HepG2 (cell line): ENCODE measurements at regions not wholly inside any gene's neighbourhood (a gene's known extent, or its start where the extent isn't known, plus 50 kb on each side); places are given as distances from the start of the nearest gene placed in this dataset.

ENCODE experiments used
- ATAC-seq: fragments of 200-7000 bp; cut with Tn5 transposase; 3 replicates; pipeline ENCODE4 v1.9.1; 2020; ENCODE audit warnings: mild to moderate bottlenecking, moderate library complexity
- BruUV-seq: library from RNA; stranded (reverse); fragments of 400-500 nt; replicated peaks from 2 replicates; lab custom pipeline; 2021; lab: Mats Ljungman, UMichigan
- CTCF ChIA-PET: fragments of 300-600 bp; formaldehyde crosslinking; extraction: SDS; loops from one replicate; lab custom pipeline; 2021; ENCODE audit warnings: low total read pairs, inconsistent platforms, low intra/inter-chr PET ratio; lab: Yijun Ruan, JAX
- POLR2A ChIA-PET: fragments of 350-600 bp; sonication (Branson Sonifier 250); formaldehyde crosslinking; loops from one replicate; lab custom pipeline; 2020; ENCODE audit warnings: antibody characterized with exemption, inconsistent platforms; lab: Yijun Ruan, JAX
- DNase-seq: peaks from one replicate; pipeline ENCODE4 v3.0.0-alpha.2; 2015; ENCODE audit warnings: low spot score
- FAIRE-seq: peaks from 3 replicates; lab custom pipeline; 2011; peaks lifted over from hg19 to GRCh38; lab: Jason Lieb, UNC
- H2AFZ ChIP-seq: one replicate; pipeline ENCODE4 v1.6.1; 2011; ENCODE audit warnings: low read length, inconsistent platforms
- H3K27ac ChIP-seq: fragments of 300-600 bp; 3 replicates; pipeline ENCODE4 v1.8.0; 2011; ENCODE audit warnings: mixed run types, mild to moderate bottlenecking, mixed read lengths, low read length, inconsistent platforms; ENCODE audit not compliant: insufficient read depth; ENCODE audit errors: extremely low read length
- H3K27me3 ChIP-seq, 2 experiments: fragments of 200-600 bp in 1 of 2; 2 replicates in 1 of 2; 3 replicates in 1 of 2; pipeline versions ENCODE4 v1.6.0 to v1.8.0; 2011; ENCODE audit warnings: low read length in 2 of 2, mild to moderate bottlenecking in 2 of 2, moderate library complexity in 2 of 2, inconsistent platforms in 1 of 2; ENCODE audit not compliant: insufficient read depth in 2 of 2, control insufficient read depth in 1 of 2
- H3K36me3 ChIP-seq, 2 experiments: fragments of 200-600 bp in 1 of 2; replicated peaks in 1 of 2; 2 replicates in 1 of 2; 3 replicates in 1 of 2; pipeline versions ENCODE4 v1.5.1 to v1.8.0; 2011; ENCODE audit warnings: low read length in 2 of 2, inconsistent platforms in 1 of 2; ENCODE audit not compliant: insufficient read depth in 2 of 2, control insufficient read depth in 1 of 2
- H3K4me1 ChIP-seq: 2 replicates; pipeline ENCODE4 v1.5.1; 2012; ENCODE audit warnings: low read length, inconsistent platforms; ENCODE audit not compliant: insufficient read depth
- H3K4me2 ChIP-seq: 2 replicates; pipeline ENCODE4 v1.6.0; 2011; ENCODE audit warnings: low read depth, low read length, inconsistent platforms
- H3K4me3 ChIP-seq, 3 experiments: fragments of 200-600 bp in 1 of 3; sonication (generic), shearing (Covaris generic) in 1 of 3; replicated peaks in 1 of 3; 2 replicates each; pipeline ENCODE4 v1.5.1; 2011 to 2016; ENCODE audit warnings: low read length in 3 of 3, inconsistent platforms in 2 of 3, low read depth in 2 of 3, mild to moderate bottlenecking in 2 of 3, control low read depth in 1 of 3, mixed read lengths in 1 of 3; ENCODE audit not compliant: insufficient read depth in 1 of 3
- H3K79me2 ChIP-seq: one replicate; pipeline ENCODE4 v1.6.1; 2011; ENCODE audit warnings: low read length, inconsistent platforms; ENCODE audit not compliant: insufficient read depth
- H3K9ac ChIP-seq: 2 replicates; pipeline ENCODE4 v1.6.0; 2011; ENCODE audit warnings: mild to moderate bottlenecking, low read depth, low read length, inconsistent platforms; ENCODE audit not compliant: insufficient read depth
- H3K9me3 ChIP-seq: 2 replicates; pipeline ENCODE4 v1.5.1; 2012; ENCODE audit warnings: mild to moderate bottlenecking, low read length
- H4K20me1 ChIP-seq: 2 replicates; pipeline ENCODE4 v1.6.0; 2011; ENCODE audit warnings: inconsistent platforms, mild to moderate bottlenecking, low read length, moderate library complexity; ENCODE audit not compliant: insufficient read depth
- ARID3A ChIP-seq: IDR thresholded peaks from 2 replicates; pipeline ENCODE4 v1.6.1; 2012; ENCODE audit warnings: low read depth, low read length, improper control_type of control experiment
- ATF2 ChIP-seq: sonication (generic); formaldehyde crosslinking; IDR thresholded peaks from 2 replicates; pipeline ENCODE4 v1.4.0; 2020; ENCODE audit warnings: missing genetic modification reagents
- CENPT ChIP-seq: sonication (generic); formaldehyde crosslinking; IDR thresholded peaks from 2 replicates; pipeline ENCODE4 v1.8.0; 2022; ENCODE audit warnings: low read depth, mild to moderate bottlenecking, moderate library complexity, missing genetic modification reagents
- HMGXB3 ChIP-seq: sonication (generic); formaldehyde crosslinking; IDR thresholded peaks from 2 replicates; pipeline ENCODE4 v1.4.0; 2020; ENCODE audit warnings: missing genetic modification reagents, borderline replicate concordance
- NR2F1 ChIP-seq, 2 experiments: fragments of 450-650 bp in 1 of 2; formaldehyde crosslinking in 1 of 2; IDR thresholded peaks; 2 replicates each; pipeline versions ENCODE4 v1.5.0 to v1.6.1; 2016 to 2020; ENCODE audit warnings: mild to moderate bottlenecking in 1 of 2, missing compliant biosample characterization in 1 of 2, missing genetic modification reagents in 1 of 2, moderate library complexity in 1 of 2
- PAF1 ChIP-seq: IDR thresholded peaks from 2 replicates; pipeline ENCODE4 v1.6.1; 2016; ENCODE audit warnings: missing genetic modification reagents, missing compliant biosample characterization
- ZFP91 ChIP-seq: sonication (generic); formaldehyde crosslinking; IDR thresholded peaks from 2 replicates; pipeline ENCODE4 v1.9.0; 2022; ENCODE audit warnings: missing genetic modification reagents, mild to moderate bottlenecking, borderline replicate concordance
- ZMAT5 ChIP-seq: sonication (generic); formaldehyde crosslinking; IDR thresholded peaks from 2 replicates; pipeline ENCODE4 v1.5.0; 2020; ENCODE audit warnings: mild to moderate bottlenecking, low read depth, missing genetic modification reagents, borderline replicate concordance
- ZNF557 ChIP-seq: sonication (generic); formaldehyde crosslinking; IDR thresholded peaks from 2 replicates; pipeline ENCODE4 v1.4.0; 2020; ENCODE audit warnings: missing genetic modification reagents
- ZNF747 ChIP-seq: sonication (generic); formaldehyde crosslinking; IDR thresholded peaks from 2 replicates; pipeline ENCODE4 v1.8.1; 2023; ENCODE audit warnings: missing genetic modification reagents, mild to moderate bottlenecking, borderline replicate concordance
- ZNF780A ChIP-seq: sonication (generic); formaldehyde crosslinking; IDR thresholded peaks from 2 replicates; pipeline ENCODE4 v1.8.0; 2022; ENCODE audit warnings: mild to moderate bottlenecking, missing genetic modification reagents, moderate library complexity
- WGBS: methylation state at CpG from one replicate; pipeline ENCODE4 v1.1.6; 2017; ENCODE audit warnings: low lambda C conversion rate; 5-methylcytosine and 5-hydroxymethylcytosine counted together
- in situ Hi-C: cut with HindIII; loops from 2 replicates; pipeline ENCODE4 v1.10.0; 2017; ENCODE audit warnings: low pct_unique_long_range_greater_than_20kb; ENCODE audit not compliant: extremely low pct_ligation_motif_present
- intact Hi-C: fragments of 100-400 bp; cut with micrococcal nuclease; formaldehyde crosslinking; loops from one replicate; pipeline ENCODE4 v1.10.0; 2022; ENCODE audit not compliant: unreplicated experiment

GRCh38 chr4:104938624-104939023 lies 208.1 kb upstream of the TET2 start (continued):
- no peak for TF ChIP-seq HMGXB3 (CRISPR knock-in tag)

GRCh38 chr4:104940927-104941326 lies 205.7 kb upstream of the TET2 start:
- Histone ChIP-seq H4K20me1 (no peaks in the 10 kb centered on the region), H3K4me2 (no peak overlapping the region)
- ATAC-seq: no peak

More at GRCh38 chr4:104940927-104941326, 205.7 kb upstream of the TET2 start:
- TF ChIP-seq ATF2 (no peak), ZNF747 (CRISPR knock-in tag) (no peak), PAF1 (CRISPR knock-in tag) (no peak), ZNF780A (no peak), ZMAT5 (CRISPR knock-in tag) (no peak), CENPT (CRISPR knock-in tag) (no peak), ZFP91 (CRISPR knock-in tag) (no peak), ARID3A (no peak), NR2F1 (CRISPR knock-in tag; IDR thresholded peaks at IDR 0.05) (no peak), ZNF557 (no peak)
- TF ChIP-seq, all 625 proteins: peak for 0
- H3K79me2 ChIP-seq: no peaks in the 10 kb centered on the region
- POLR2A ChIA-PET: no interaction called here
- H3K9me3 ChIP-seq: no peaks in the 10 kb centered on the region
- in situ Hi-C loops: no loop called here
- H2AFZ ChIP-seq: no peak overlapping the region
- no peak overlapping the region for H3K4me3 ChIP-seq
- H3K36me3 ChIP-seq: no peaks in the 10 kb centered on the region
- H3K27ac ChIP-seq: no peak overlapping the region
- H3K27me3 ChIP-seq: no peaks in the 10 kb centered on the region
- FAIRE-seq (no peak), DNase-seq (no peak)
- WGBS: 33% methylated on average over 2 of the region's 2 CpGs
- BruUV-seq: no TSS peak
- no peaks in the 10 kb centered on the region for H3K4me1 ChIP-seq
- H3K9ac ChIP-seq: no peak overlapping the region
- CTCF ChIA-PET: no interaction called here
- intact Hi-C loops: no loop called here
